Heart left ventricle (tissue), 16 donors: ENCODE measurements at regions not wholly inside any gene's neighbourhood (a gene's known extent, or its start where the extent isn't known, plus 50 kb on each side); places are given as distances from the start of the nearest gene placed in this dataset.
A peak's percentile ranks its signal among the peaks of the same experiment; 100 is the strongest.

Experiments
- ATAC-seq, 4 donors: fragments of 200-7000 bp; cut with Tn5 transposase; one replicate each; pipeline ENCODE4 v1.9.1; 2020 to 2022; ENCODE audit warnings: moderate library complexity in 4 of 4, mild to moderate bottlenecking in 3 of 4, moderate number of reproducible peaks in 1 of 4
- DNase-seq, 5 donors: peaks; one replicate each; pipeline ENCODE4 v3.0.0-alpha.2; 2020
- H3K27ac ChIP-seq, 12 donors: fragments of 200-600 bp; sonication (generic) in 4 of 12; one replicate each; pipeline versions ENCODE4 v1.5.0 to v1.8.0; 2016 to 2022; ENCODE audit warnings: mild to moderate bottlenecking in 2 of 12
- H3K27me3 ChIP-seq, 9 donors: fragments of 200-600 bp; sonication (generic) in 2 of 9; one replicate each; pipeline versions ENCODE4 v1.5.1 to v1.8.0; 2016 to 2022; ENCODE audit warnings: mild to moderate bottlenecking in 3 of 9
- H3K36me3 ChIP-seq, 9 donors: fragments of 200-600 bp; sonication (generic) in 2 of 9; one replicate each; pipeline versions ENCODE4 v1.5.0 to v1.8.0; 2018 to 2022; ENCODE audit warnings: mild to moderate bottlenecking in 2 of 9
- H3K4me1 ChIP-seq, 12 donors: fragments of 200-600 bp; sonication (generic) in 4 of 12; one replicate each; pipeline versions ENCODE4 v1.5.0 to v1.8.0; 2016 to 2022; ENCODE audit warnings: mild to moderate bottlenecking in 3 of 12
- H3K4me3 ChIP-seq, 12 donors: fragments of 200-600 bp; sonication (generic) in 4 of 12; one replicate each; pipeline versions ENCODE4 v1.5.0 to v1.8.0; 2017 to 2022; ENCODE audit warnings: mild to moderate bottlenecking in 9 of 12, moderate library complexity in 4 of 12
- H3K9me3 ChIP-seq, 12 donors: fragments of 200-600 bp; sonication (generic) in 4 of 12; one replicate each; pipeline versions ENCODE4 v1.5.0 to v1.8.0; 2016 to 2022; ENCODE audit warnings: mild to moderate bottlenecking in 1 of 12
- CTCF ChIP-seq, 12 donors: fragments of 200-600 bp; sonication (generic) in 4 of 12; IDR thresholded peaks; one replicate each; pipeline versions ENCODE4 v1.5.0 to v1.8.0; 2018 to 2022; ENCODE audit warnings: antibody characterized with exemption in 12 of 12, mild to moderate bottlenecking in 5 of 12
- POLR2A ChIP-seq, 2 donors: fragments of 450-650 bp; IDR thresholded peaks; one replicate each; pipeline ENCODE4 v1.6.1; 2017; ENCODE audit warnings: antibody characterized with exemption in 2 of 2, mild to moderate bottlenecking in 2 of 2, moderate library complexity in 2 of 2
- WGBS, 4 donors: extraction: QIAGEN DNeasy Blood & Tissue Kit in 2 of 4; methylation state at CpG; one replicate each; pipeline versions ENCODE4 v1.1.5 to v1.1.7; 2013 to 2018; 5-methylcytosine and 5-hydroxymethylcytosine counted together
- intact Hi-C, 10 donors: fragments of 100-400 bp; cut with DNase I; formaldehyde crosslinking; loops; one replicate each; pipeline versions ENCODE4 v1.11.1 to v1.14.2; 2022
- donor health status: ischemic (EF 13 %, LVEDD 7.1; RV severe dilation, severe dysfunction).
- donor health status: healthy with polysubstance abuse.
- donor health status: DM: no; HTN: yes; CAD: no.
- donor health status: DM: no; HTN: no; CAD: no.
- donor health status: ischemic (EF 25% LVEDD 6.9; RV normal size, moderate dysfunction).
- donor health status: ischemic (EF 25% LVEDD 5.7; RV mildly dilated, moderate dysfunction).
- donor health status: healthy.
- donor health status: DM: yes; HTN: yes; CAD: no.
- donor health status: ischemic (EF 35%, LVEDD 5.7; RV mildly dilated, moderate dysfunction).
- donor health status: nonischemic (EF 11% LVEDD 7.7; RV severe dilation, severe dysfunction).
- donor health status: DM: yes; HTN: yes; CAD: no.
- donor health status: PGD.
- donor health status: ischemic (EF 29% LVEDD 5.4; RV normal size, mild dysfunction).
- donor health status: nonischemic (EF 23%, LVEDD 6.1; RV moderate dilation, normal function).

- Histone ChIP-seq H3K4me1 (peaks cover 0 to 10% (median 0%) of the 10 kb centered on the region in 12 donors), H3K27me3 (no peaks in the 10 kb centered on the region), H3K27ac (peak overlapping the region in 10 of 12 donors; percentile 22 to 78 (median 53)), H3K4me3 (no peak overlapping the region), H3K9me3 (no peaks in the 10 kb centered on the region), H3K36me3 (no peaks in the 10 kb centered on the region)
- ATAC-seq (no peak), DNase-seq (no peak)
- TF ChIP-seq CTCF (IDR thresholded peaks at IDR 0.05) (no peak), POLR2A (IDR thresholded peaks at IDR 0.05) (no peak)
- intact Hi-C loops = no loop called here
- WGBS, 4 donors = 66 to 79% (median 77%) methylated on average over 5 of the region's 5 CpGs
Measured at GRCh38 chr6:15037253-15037652, 208.6 kb upstream of the JARID2 start.

- no peak for TF ChIP-seq CTCF (IDR thresholded peaks at IDR 0.05)
- no peak for TF ChIP-seq POLR2A (IDR thresholded peaks at IDR 0.05)
- DNase-seq = no peak
- Histone ChIP-seq H3K27ac (peak overlapping the region in 1 of 12 donors; percentile 77), H3K36me3 (no peaks in the 10 kb centered on the region), H3K4me1 (peaks cover 0 to 10% (median 0%) of the 10 kb centered on the region in 12 donors), H3K27me3 (no peaks in the 10 kb centered on the region), H3K9me3 (no peaks in the 10 kb centered on the region), H3K4me3 (no peak overlapping the region)
- intact Hi-C loops = no loop called here
- ATAC-seq = no peak
- 97 to 98% (median 97%) methylated on average over 11 of the region's 11 CpGs for WGBS, 4 donors
Measured at GRCh38 chr6:15038013-15038791, 207.7 kb upstream of the JARID2 start.

GRCh38 chr6:15039136-15039535 is 206.7 kb upstream of the JARID2 start:
- intact Hi-C loops = no loop called here
- Histone ChIP-seq H3K36me3 (no peaks in the 10 kb centered on the region), H3K4me1 (peaks cover 0 to 10% (median 0%) of the 10 kb centered on the region in 12 donors), H3K27me3 (no peaks in the 10 kb centered on the region), H3K9me3 (no peaks in the 10 kb centered on the region), H3K4me3 (no peak overlapping the region), H3K27ac (no peak overlapping the region)
- ATAC-seq (no peak), DNase-seq (no peak)
- 95 to 99% (median 97%) methylated on average over 3 of the region's 3 CpGs for WGBS, 4 donors
- TF ChIP-seq POLR2A (IDR thresholded peaks at IDR 0.05) (no peak), CTCF (IDR thresholded peaks at IDR 0.05) (no peak)

- Histone ChIP-seq H3K4me1 (peaks cover 0 to 8% (median 0%) of the 10 kb centered on the region in 12 donors), H3K27ac (no peak overlapping the region), H3K9me3 (no peaks in the 10 kb centered on the region), H3K4me3 (no peak overlapping the region), H3K27me3 (no peaks in the 10 kb centered on the region), H3K36me3 (no peaks in the 10 kb centered on the region)
- TF ChIP-seq POLR2A (IDR thresholded peaks at IDR 0.05) (no peak), CTCF (IDR thresholded peaks at IDR 0.05) (no peak)
- intact Hi-C loops = no loop called here
- WGBS, 4 donors = 83 to 86% (median 85%) methylated on average over 4 of the region's 4 CpGs
- DNase-seq (no peak), ATAC-seq (no peak)
Measured at GRCh38 chr6:15042938-15043337, 202.9 kb upstream of the JARID2 start.
